Loucy (cell line): ENCODE measurements at regions not wholly inside any gene's neighbourhood (a gene's known extent, or its start where the extent isn't known, plus 50 kb on each side); places are given as distances from the start of the nearest gene placed in this dataset.

Experiments used
- EZH2phosphoT487 ChIP-seq: fragments of 200-600 bp; IDR thresholded peaks from 2 replicates; pipeline ENCODE4 v1.6.1; 2018; ENCODE audit warnings: antibody characterized with exemption, mild to moderate bottlenecking, moderate library complexity, borderline replicate concordance
- TF ChIP-seq, protein P1 (sequence below): fragments of 200-600 bp; sonication (generic); conservative IDR thresholded peaks from 2 replicates; pipeline ENCODE4 v1.5.1; 2014; ENCODE audit warnings: mild to moderate bottlenecking, antibody characterized with exemption, low read length

DNA sequence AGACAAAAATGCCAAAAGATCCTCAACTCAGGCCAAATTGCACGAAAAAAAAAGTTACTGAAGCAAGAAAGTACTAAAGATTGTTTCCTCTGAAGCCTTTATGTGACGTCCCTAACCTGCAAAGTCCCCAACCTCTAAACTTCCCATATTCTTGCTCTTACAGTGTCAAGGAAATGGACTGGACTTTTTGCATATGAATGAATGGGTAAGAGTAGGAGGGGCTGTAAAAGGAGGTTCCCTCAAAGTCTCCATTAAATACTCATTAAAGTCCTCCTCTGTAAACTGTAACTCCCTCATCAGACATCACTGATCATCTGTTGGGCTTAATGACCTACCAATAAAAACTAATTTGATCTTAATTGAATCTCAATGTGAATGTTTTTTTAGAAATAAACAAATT is 164.8 kb upstream of the STEAP1 start:
- TF ChIP-seq, protein P1, sequence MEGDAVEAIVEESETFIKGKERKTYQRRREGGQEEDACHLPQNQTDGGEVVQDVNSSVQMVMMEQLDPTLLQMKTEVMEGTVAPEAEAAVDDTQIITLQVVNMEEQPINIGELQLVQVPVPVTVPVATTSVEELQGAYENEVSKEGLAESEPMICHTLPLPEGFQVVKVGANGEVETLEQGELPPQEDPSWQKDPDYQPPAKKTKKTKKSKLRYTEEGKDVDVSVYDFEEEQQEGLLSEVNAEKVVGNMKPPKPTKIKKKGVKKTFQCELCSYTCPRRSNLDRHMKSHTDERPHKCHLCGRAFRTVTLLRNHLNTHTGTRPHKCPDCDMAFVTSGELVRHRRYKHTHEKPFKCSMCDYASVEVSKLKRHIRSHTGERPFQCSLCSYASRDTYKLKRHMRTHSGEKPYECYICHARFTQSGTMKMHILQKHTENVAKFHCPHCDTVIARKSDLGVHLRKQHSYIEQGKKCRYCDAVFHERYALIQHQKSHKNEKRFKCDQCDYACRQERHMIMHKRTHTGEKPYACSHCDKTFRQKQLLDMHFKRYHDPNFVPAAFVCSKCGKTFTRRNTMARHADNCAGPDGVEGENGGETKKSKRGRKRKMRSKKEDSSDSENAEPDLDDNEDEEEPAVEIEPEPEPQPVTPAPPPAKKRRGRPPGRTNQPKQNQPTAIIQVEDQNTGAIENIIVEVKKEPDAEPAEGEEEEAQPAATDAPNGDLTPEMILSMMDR: no peak
- no peak for TF ChIP-seq EZH2phosphoT487
